Neuronal stem cell (in vitro differentiated cells): ENCODE measurements at regions not wholly inside any gene's neighbourhood (a gene's known extent, or its start where the extent isn't known, plus 50 kb on each side); places are given as distances from the start of the nearest gene placed in this dataset.

Experiments
- DNase-seq: peaks from one replicate; pipeline ENCODE4 v3.0.0-alpha.2; 2013; ENCODE audit warnings: low spot score
- H2AFZ ChIP-seq: one replicate; pipeline ENCODE4 v1.6.1; 2013; ENCODE audit warnings: mild to moderate bottlenecking, low read length, inconsistent platforms
- H2AK5ac ChIP-seq: 2 replicates; pipeline ENCODE4 v1.6.1; 2013; ENCODE audit warnings: low read depth, mild to moderate bottlenecking, inconsistent platforms, low read length, moderate library complexity, mixed read lengths
- H2BK120ac ChIP-seq: 2 replicates; pipeline ENCODE4 v1.6.1; 2013; ENCODE audit warnings: low read depth, mild to moderate bottlenecking, inconsistent platforms, low read length, moderate library complexity, mixed read lengths
- H2BK12ac ChIP-seq: one replicate; pipeline ENCODE4 v1.6.1; 2013; ENCODE audit warnings: low read length, inconsistent platforms
- H2BK15ac ChIP-seq: 2 replicates; pipeline ENCODE4 v1.6.1; 2013; ENCODE audit warnings: mild to moderate bottlenecking, low read length, inconsistent platforms, mixed read lengths
- H2BK5ac ChIP-seq: one replicate; pipeline ENCODE4 v1.6.1; 2013; ENCODE audit warnings: inconsistent platforms, mild to moderate bottlenecking, low read length, moderate library complexity
- H3K14ac ChIP-seq: one replicate; pipeline ENCODE4 v1.6.1; 2013; ENCODE audit warnings: low read length, inconsistent platforms
- H3K18ac ChIP-seq: 2 replicates; pipeline ENCODE4 v1.6.1; 2013; ENCODE audit warnings: low read length, inconsistent platforms
- H3K23ac ChIP-seq: 2 replicates; pipeline ENCODE4 v1.6.1; 2013; ENCODE audit warnings: low read depth, mild to moderate bottlenecking, mixed read lengths, low read length, inconsistent platforms; ENCODE audit not compliant: poor library complexity
- H3K27ac ChIP-seq: replicated peaks from 3 replicates; pipeline ENCODE4 v1.5.1; 2013; ENCODE audit warnings: low read length, inconsistent platforms
- H3K27me3 ChIP-seq, 3 experiments: 2 replicates each; pipeline ENCODE4 v1.6.1; 2013; ENCODE audit warnings: low read length in 3 of 3, mild to moderate bottlenecking in 2 of 3, inconsistent platforms in 1 of 3, low read depth in 1 of 3, mixed read lengths in 1 of 3, moderate library complexity in 1 of 3; ENCODE audit not compliant: control insufficient read depth in 3 of 3, insufficient read depth in 3 of 3
- H3K36me3 ChIP-seq, 2 donors: replicated peaks in 1 of 2; 2 replicates each; pipeline ENCODE4 v1.6.1; 2013; ENCODE audit warnings: low read length in 2 of 2; ENCODE audit not compliant: control insufficient read depth in 2 of 2, insufficient read depth in 2 of 2
- H3K4ac ChIP-seq: 2 replicates; pipeline ENCODE4 v1.6.1; 2013; ENCODE audit warnings: inconsistent platforms, mild to moderate bottlenecking, low read length, moderate library complexity
- H3K4me1 ChIP-seq, 2 donors: 1 replicate in 1 of 2; 2 replicates in 1 of 2; pipeline ENCODE4 v1.6.1; 2013; ENCODE audit warnings: low read length in 2 of 2, low read depth in 1 of 2; ENCODE audit not compliant: control insufficient read depth in 2 of 2, insufficient read depth in 1 of 2
- H3K4me2 ChIP-seq: one replicate; pipeline ENCODE4 v1.6.1; 2013; ENCODE audit warnings: mild to moderate bottlenecking, low read length, inconsistent platforms; ENCODE audit not compliant: insufficient read depth, poor library complexity, severe bottlenecking
- H3K4me3 ChIP-seq, 2 donors: 2 replicates each; pipeline ENCODE4 v1.5.1; 2013; ENCODE audit warnings: low read length in 2 of 2, mild to moderate bottlenecking in 2 of 2, inconsistent platforms in 1 of 2, moderate library complexity in 1 of 2
- H3K79me1 ChIP-seq: one replicate; pipeline ENCODE4 v1.6.1; 2013; ENCODE audit warnings: low read depth, mild to moderate bottlenecking, inconsistent platforms, low read length, moderate library complexity
- H3K9ac ChIP-seq: one replicate; pipeline ENCODE4 v1.6.1; 2013; ENCODE audit warnings: mild to moderate bottlenecking, low read depth, low read length, inconsistent platforms; ENCODE audit not compliant: poor library complexity
- H3K9me3 ChIP-seq, 2 donors: replicated peaks in 1 of 2; 2 replicates each; pipeline versions ENCODE3 to v1.6.1; 2013; ENCODE audit warnings: low read length in 2 of 2, mild to moderate bottlenecking in 2 of 2, inconsistent platforms in 1 of 2, low read depth in 1 of 2, mixed read lengths in 1 of 2, moderate library complexity in 1 of 2; ENCODE audit not compliant: control insufficient read depth in 2 of 2, insufficient read depth in 1 of 2
- H4K8ac ChIP-seq: one replicate; pipeline ENCODE4 v1.6.1; 2013; ENCODE audit warnings: low read depth, mild to moderate bottlenecking, inconsistent platforms, low read length, moderate library complexity
- H4K91ac ChIP-seq: one replicate; pipeline ENCODE4 v1.6.1; 2013; ENCODE audit warnings: low read length, low read depth, mild to moderate bottlenecking, inconsistent platforms; ENCODE audit not compliant: poor library complexity
- WGBS, 2 donors: extraction: QIAGEN DNeasy Blood & Tissue Kit; methylation state at CpG; one replicate each; pipeline ENCODE4 v1.1.7; 2013; ENCODE audit warnings: missing lambda C conversion rate in 2 of 2, mixed read lengths in 1 of 2; ENCODE audit not compliant: insufficient read length in 2 of 2, insufficient replicate concordance in 1 of 2; ENCODE audit errors: extremely low coverage in 2 of 2; 5-methylcytosine and 5-hydroxymethylcytosine counted together

DNA sequence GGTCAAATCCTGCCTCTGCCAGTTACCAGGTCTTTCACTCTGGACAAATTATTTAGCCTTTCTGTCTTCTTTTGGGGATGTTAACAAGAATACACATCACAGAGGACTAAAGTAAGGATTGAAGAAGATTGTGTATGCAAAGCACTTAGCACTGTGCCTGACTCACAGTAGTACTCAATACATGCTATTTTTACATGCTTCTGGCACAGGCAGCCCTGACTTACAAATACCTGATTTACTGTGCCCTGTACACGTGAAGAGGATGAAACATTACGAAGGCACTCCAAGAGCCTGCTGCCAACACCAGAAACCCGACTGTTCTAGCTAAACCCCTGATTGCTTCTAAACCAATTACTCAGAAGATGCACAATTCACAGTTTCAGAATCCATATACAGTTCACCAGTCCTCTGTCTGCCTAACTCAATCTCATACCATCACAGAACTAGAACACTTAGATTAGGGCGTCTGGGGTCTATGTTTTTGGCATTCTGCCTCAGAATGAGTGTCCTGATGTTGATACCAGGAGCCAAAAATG lies 300.9 kb upstream of the DDI1 start:
- no peak overlapping the region for H3K18ac ChIP-seq
- no peak overlapping the region for H3K4me3 ChIP-seq
- no CpG with 5 or more reads among the region's 4 CpGs for WGBS, 2 donors
- no peak overlapping the region for H2AK5ac ChIP-seq
- H3K9me3 ChIP-seq: no peaks in the 10 kb centered on the region
- no peak overlapping the region for H4K8ac ChIP-seq
- H3K79me1 ChIP-seq: no peaks in the 10 kb centered on the region
- no peak overlapping the region for H2BK5ac ChIP-seq
- no peak overlapping the region for H3K9ac ChIP-seq
- H2BK12ac ChIP-seq: no peak overlapping the region
- H3K4me2 ChIP-seq: no peak overlapping the region
- H4K91ac ChIP-seq: no peak overlapping the region
- no peak overlapping the region for H3K4ac ChIP-seq
- H2BK15ac ChIP-seq: no peak overlapping the region
- H3K27ac ChIP-seq: no peak overlapping the region
- no peaks in the 10 kb centered on the region for H3K27me3 ChIP-seq
- H2BK120ac ChIP-seq: no peak overlapping the region
- no peak overlapping the region for H2AFZ ChIP-seq
- no peaks in the 10 kb centered on the region for H3K36me3 ChIP-seq
- H3K14ac ChIP-seq: no peak overlapping the region
- H3K23ac ChIP-seq: no peak overlapping the region
- H3K4me1 ChIP-seq: peaks cover 9 to 23% of the 10 kb centered on the region in 2 donors
- no peak for DNase-seq

DNA sequence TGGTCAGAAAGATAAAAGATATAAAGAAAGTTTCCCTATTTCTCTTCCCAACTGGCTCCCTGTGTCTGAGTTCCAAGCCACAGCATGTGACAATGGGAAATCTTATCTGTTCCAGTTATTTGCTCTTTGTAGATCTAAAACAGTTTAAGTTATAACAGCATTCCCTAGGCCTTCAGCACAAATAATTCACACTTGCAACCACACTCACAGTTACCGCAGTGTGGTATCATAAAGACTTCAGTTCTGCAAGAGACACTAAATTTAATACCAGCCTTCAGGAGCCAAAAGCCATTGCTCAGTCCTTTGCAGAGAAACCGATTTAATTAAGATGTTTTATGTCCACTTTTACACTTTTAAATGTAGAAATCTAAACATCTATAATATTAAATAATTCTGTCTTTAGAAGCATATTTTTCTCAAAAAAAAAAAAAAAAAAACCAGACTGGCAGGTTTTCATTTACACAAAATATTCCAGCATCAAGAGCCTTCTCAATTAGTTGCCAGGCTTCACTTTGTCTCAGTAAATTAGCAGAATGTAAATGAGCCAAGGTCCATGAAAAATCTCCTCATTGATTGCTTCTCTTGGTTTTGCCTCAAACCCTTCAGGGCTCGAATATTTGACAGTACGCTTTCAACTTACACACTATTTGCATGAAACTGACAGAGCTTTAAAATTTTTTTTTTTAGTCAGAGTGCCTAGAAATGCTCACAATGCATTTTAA lies 300.0 kb upstream of the DDI1 start:
- H3K9ac ChIP-seq: no peak overlapping the region
- no peak overlapping the region for H2AK5ac ChIP-seq
- H3K27ac ChIP-seq: no peak overlapping the region
- H3K36me3 ChIP-seq: no peaks in the 10 kb centered on the region
- no peak overlapping the region for H3K18ac ChIP-seq
- H4K91ac ChIP-seq: no peak overlapping the region
- H3K9me3 ChIP-seq: no peaks in the 10 kb centered on the region
- no peak overlapping the region for H4K8ac ChIP-seq
- H3K4me3 ChIP-seq: no peak overlapping the region
- no peak overlapping the region for H3K4me2 ChIP-seq
- no peaks in the 10 kb centered on the region for H3K79me1 ChIP-seq
- no peaks in the 10 kb centered on the region for H3K27me3 ChIP-seq
- H3K23ac ChIP-seq: no peak overlapping the region
- H2BK120ac ChIP-seq: no peak overlapping the region
- peaks cover 9 to 15% of the 10 kb centered on the region in 2 donors for H3K4me1 ChIP-seq
- no peak overlapping the region for H2BK12ac ChIP-seq
- no peak overlapping the region for H3K4ac ChIP-seq
- no peak overlapping the region for H3K14ac ChIP-seq
- peak overlapping the region; percentile 9 for H2AFZ ChIP-seq
- H2BK5ac ChIP-seq: no peak overlapping the region
- no peak for DNase-seq
- no CpG with 5 or more reads among the region's 4 CpGs for WGBS, 2 donors
- H2BK15ac ChIP-seq: no peak overlapping the region

DNA sequence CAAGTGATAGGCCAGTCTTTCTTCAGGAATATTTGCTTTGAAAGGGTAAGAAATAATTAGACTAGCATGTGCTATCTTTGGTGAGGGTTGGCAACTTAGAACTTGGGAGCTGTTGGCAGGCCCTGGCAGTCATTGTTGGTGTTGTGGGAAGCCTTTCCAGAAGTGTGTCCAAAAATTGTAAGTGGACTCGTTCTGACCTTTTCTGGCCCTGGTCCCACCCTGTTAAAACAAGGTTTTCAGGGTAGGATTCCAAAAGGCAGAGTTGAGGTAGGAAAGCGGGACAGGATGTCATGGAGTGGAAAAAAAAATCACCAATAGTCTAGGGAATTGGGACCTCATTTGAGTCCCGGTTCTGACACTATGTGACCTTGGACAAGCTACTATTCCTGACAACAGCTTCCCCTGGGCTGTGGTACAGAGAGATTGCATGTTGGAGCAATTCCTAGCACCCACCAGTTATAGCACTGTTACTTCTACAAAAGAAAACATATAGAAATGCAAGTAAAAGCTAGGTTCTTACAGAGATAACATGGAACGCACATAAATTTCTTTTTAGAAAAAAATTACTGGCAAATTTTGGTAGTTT lies 299.3 kb upstream of the DDI1 start:
- no peak overlapping the region for H3K4me3 ChIP-seq
- DNase-seq: no peak
- H3K14ac ChIP-seq: no peak overlapping the region
- no peak overlapping the region for H2BK15ac ChIP-seq
- no peak overlapping the region for H2BK12ac ChIP-seq
- H2BK5ac ChIP-seq: no peak overlapping the region
- no peak overlapping the region for H4K91ac ChIP-seq
- no peak overlapping the region for H2BK120ac ChIP-seq
- H3K23ac ChIP-seq: no peak overlapping the region
- H3K79me1 ChIP-seq: no peaks in the 10 kb centered on the region
- no peak overlapping the region for H2AK5ac ChIP-seq
- H2AFZ ChIP-seq: peak overlapping the region; percentile 9
- no peaks in the 10 kb centered on the region for H3K27me3 ChIP-seq
- H3K36me3 ChIP-seq: no peaks in the 10 kb centered on the region
- no CpG with 5 or more reads among the region's 4 CpGs for whole genome bisulfite sequencing, 2 donors
- peaks cover 9 to 15% of the 10 kb centered on the region in 2 donors for H3K4me1 ChIP-seq
- no peak overlapping the region for H3K18ac ChIP-seq
- no peak overlapping the region for H3K4ac ChIP-seq
- H3K27ac ChIP-seq: no peak overlapping the region
- no peak overlapping the region for H4K8ac ChIP-seq
- no peak overlapping the region for H3K9ac ChIP-seq
- no peak overlapping the region for H3K4me2 ChIP-seq
- H3K9me3 ChIP-seq: no peaks in the 10 kb centered on the region

DNA sequence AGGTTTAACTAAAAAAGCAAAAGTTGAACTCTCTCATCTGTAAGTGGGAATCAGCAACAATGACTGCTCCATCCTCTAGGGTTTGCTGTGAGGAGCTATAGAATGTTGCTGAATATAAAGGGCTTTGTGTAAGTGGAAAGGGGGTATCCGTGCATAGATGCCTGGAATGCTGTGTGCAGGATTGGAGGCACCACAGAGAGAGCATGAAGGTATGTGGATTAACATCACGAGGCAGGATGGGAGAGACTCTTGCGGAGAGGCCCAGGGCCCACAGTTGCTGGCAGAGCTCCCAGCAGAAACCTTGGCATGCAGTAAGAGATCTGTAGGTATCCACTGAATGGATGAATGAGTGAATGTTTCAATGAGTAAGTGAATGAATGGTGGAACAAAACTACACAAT lies 298.7 kb upstream of the DDI1 start:
- Histone ChIP-seq H3K79me1 (no peaks in the 10 kb centered on the region), H3K27ac (no peak overlapping the region), H3K4me3 (no peak overlapping the region), H2BK15ac (no peak overlapping the region), H2BK5ac (no peak overlapping the region), H3K4ac (no peak overlapping the region), H3K9ac (no peak overlapping the region), H2AK5ac (no peak overlapping the region), H2AFZ (peak overlapping the region; percentile 44), H3K27me3 (no peaks in the 10 kb centered on the region), H2BK120ac (no peak overlapping the region), H3K4me1 (peaks cover 9 to 15% of the 10 kb centered on the region in 2 donors), H3K9me3 (no peaks in the 10 kb centered on the region), H3K36me3 (no peaks in the 10 kb centered on the region), H3K14ac (no peak overlapping the region), H3K23ac (no peak overlapping the region), H2BK12ac (no peak overlapping the region), H4K91ac (no peak overlapping the region), H3K18ac (no peak overlapping the region), H3K4me2 (no peak overlapping the region), H4K8ac (no peak overlapping the region)
- DNase-seq: peak; percentile 15
- WGBS, 2 donors: no CpG with 5 or more reads among the region's 3 CpGs
